SK-N-MC (cell line): ENCODE measurements at regions not wholly inside any gene's neighbourhood (a gene's known extent, or its start where the extent isn't known, plus 50 kb on each side); places are given as distances from the start of the nearest gene placed in this dataset.

ENCODE experiments used
- EZH2 ChIP-seq: fragments of 200-600 bp; sonication (generic); IDR thresholded peaks from one replicate; pipeline ENCODE4 v1.6.1; 2017; ENCODE audit warnings: antibody characterized with exemption
- POLR2AphosphoS5 ChIP-seq: IDR thresholded peaks from 2 replicates; pipeline ENCODE4 v1.6.1; 2012; ENCODE audit warnings: mild to moderate bottlenecking, low read depth, low read length, borderline replicate concordance

- TF ChIP-seq EZH2, result no peak
- TF ChIP-seq POLR2AphosphoS5, result no peak
Observed at GRCh38 chr1:99534638-99534930, 111.3 kb upstream of the PALMD start.
